LNCaP clone FGC (cell line): ENCODE measurements at regions not wholly inside any gene's neighbourhood (a gene's known extent, or its start where the extent isn't known, plus 50 kb on each side); places are given as distances from the start of the nearest gene placed in this dataset.

Source experiments
- DNase-seq: peaks from one replicate; pipeline ENCODE4 v3.0.0-alpha.2; 2011; ENCODE audit warnings: low read depth
- H3K4me3 ChIP-seq: 2 replicates; pipeline ENCODE4 v1.5.1; 2011; ENCODE audit warnings: mild to moderate bottlenecking, low read depth, low read length, control low read depth
- TF ChIP-seq, protein P1 (sequence below): IDR thresholded peaks from 2 replicates; pipeline ENCODE4 v1.5.1; 2012; ENCODE audit warnings: mild to moderate bottlenecking; ENCODE audit not compliant: control insufficient read depth, insufficient read depth; ENCODE audit errors: extremely low read depth

DNA sequence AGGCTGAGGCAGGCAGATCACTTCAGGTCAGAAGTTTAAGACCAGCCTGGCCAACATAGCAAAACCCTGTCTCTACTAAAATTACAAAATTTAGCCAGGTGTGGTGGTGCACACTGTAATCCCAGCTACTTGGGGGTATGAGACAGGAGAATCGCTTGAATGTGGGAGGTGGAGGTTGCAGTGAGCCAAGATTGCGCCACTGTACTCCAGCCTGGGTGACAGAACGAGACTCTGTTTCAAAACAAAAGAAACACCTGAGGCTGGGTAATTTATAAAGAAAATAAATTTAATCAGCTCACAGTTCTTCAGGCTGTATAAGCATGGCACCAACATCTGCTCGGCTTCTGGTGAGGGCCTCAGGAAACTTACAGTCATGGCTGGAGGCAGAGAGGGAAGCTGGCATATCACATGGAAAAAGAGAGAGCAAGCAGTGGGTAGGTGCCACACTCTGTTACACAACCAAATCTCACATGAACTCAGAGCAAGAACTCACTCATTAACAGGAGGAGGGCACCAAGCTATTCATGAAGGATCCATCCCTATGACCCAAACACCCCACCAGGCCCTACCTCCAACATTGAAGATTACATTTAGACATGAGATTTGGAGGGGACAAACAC, 244.1 kb upstream of the RBBP8 start:
- H3K4me3 ChIP-seq, result no peak overlapping the region
- no peak for DNase-seq
- TF ChIP-seq, protein P1, sequence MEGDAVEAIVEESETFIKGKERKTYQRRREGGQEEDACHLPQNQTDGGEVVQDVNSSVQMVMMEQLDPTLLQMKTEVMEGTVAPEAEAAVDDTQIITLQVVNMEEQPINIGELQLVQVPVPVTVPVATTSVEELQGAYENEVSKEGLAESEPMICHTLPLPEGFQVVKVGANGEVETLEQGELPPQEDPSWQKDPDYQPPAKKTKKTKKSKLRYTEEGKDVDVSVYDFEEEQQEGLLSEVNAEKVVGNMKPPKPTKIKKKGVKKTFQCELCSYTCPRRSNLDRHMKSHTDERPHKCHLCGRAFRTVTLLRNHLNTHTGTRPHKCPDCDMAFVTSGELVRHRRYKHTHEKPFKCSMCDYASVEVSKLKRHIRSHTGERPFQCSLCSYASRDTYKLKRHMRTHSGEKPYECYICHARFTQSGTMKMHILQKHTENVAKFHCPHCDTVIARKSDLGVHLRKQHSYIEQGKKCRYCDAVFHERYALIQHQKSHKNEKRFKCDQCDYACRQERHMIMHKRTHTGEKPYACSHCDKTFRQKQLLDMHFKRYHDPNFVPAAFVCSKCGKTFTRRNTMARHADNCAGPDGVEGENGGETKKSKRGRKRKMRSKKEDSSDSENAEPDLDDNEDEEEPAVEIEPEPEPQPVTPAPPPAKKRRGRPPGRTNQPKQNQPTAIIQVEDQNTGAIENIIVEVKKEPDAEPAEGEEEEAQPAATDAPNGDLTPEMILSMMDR, result no peak

DNA sequence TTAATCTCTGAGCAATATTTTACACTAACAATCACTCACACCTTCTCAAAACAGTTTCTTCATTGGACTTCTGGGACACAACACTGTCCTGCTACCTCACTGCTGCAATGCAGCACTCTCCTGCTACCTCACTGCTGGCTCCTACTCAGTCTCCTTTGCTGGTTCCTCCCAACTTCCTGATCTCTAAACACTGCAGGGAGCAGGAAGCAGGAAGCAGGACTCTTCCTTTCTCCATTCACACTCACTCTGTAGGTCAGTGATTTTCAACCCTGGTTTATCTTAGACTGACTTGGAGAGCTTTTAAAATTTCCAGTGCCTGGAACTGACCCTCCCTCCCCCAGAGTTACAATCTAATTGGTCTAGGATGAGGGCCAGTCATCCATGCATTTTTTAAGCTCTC, 243.4 kb upstream of the RBBP8 start:
- TF ChIP-seq, protein P1, result no peak
- DNase-seq, result no peak
- no peak overlapping the region for H3K4me3 ChIP-seq

DNA sequence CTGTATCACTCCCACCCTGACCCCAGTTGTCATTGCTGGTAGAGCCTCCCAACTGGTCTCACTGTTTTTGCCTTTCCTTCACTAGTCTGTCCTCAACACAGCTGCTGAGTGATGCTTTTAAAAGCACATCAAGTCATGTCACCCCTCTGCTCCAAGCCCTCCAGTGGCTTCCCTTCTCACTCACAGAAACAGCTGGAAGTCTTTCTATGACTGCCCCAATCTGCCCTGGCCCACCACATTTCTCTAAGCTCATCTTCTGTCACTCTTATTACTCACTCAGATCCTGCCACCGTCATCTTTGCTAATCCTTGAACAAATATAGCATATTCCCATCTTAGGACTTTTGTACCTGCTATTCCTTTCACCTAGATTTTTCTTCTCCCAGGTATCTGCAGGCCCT, 242.6 kb upstream of the RBBP8 start:
- TF ChIP-seq, protein P1, result no peak
- H3K4me3 ChIP-seq, result no peak overlapping the region
- DNase-seq, result no peak

DNA sequence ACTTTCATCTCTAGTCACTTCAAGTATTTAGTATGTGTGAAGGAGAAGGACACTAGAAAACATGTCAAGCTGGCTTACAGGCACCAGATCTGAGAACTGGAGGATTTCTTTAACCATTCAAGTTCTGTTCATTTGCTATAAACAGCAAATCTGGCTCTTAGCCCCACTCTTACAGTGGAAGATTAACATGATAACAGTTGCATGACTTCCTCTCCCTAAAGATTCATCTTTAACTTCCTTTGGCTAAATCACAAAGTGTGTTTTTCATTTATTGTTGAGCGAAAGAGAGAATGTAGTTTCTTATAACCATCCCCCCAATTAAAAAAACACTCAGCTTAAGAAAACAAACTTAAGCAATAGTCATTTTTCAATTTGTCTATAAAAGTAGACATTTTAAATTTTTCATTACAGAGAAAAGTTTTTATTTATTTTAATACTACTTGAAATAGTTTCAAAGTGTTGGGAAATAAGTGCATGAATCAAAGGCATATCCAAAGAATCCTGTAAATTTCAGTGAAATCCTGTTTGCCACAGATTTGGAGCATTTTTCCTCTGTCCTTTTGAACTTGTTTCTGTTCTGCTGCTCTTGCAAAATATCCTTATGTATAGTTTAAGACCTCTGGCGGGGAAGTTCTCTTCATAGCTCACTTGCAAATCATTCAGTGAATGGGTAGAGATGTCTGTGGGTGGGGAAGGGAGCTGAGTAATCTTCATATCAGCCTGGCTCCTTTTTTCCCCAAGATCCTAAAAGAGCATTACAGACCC, 241.0 kb upstream of the RBBP8 start:
- H3K4me3 ChIP-seq, result no peak overlapping the region
- TF ChIP-seq, protein P1, result no peak
- DNase-seq, result no peak

DNA sequence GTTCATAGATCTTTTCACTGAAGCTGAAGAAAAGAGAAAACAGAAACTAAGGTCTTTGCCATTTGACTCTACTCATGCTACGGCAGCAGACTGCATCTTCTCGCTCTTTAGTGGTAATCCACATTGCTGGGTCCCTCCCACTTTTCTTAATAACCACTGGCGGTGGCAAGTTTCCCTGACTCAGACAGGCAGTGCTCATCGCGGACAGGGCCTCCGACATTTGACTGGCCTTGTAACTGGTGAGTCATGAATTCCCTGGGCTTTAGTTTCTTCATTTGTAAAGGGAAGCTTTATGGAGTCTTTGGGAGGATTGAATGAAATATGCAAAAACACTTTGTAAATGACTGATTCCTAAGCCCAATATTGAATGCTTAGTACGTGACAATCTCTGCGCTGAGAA, 238.2 kb upstream of the RBBP8 start:
- DNase-seq, result no peak
- no peak overlapping the region for H3K4me3 ChIP-seq
- TF ChIP-seq, protein P1, result no peak

DNA sequence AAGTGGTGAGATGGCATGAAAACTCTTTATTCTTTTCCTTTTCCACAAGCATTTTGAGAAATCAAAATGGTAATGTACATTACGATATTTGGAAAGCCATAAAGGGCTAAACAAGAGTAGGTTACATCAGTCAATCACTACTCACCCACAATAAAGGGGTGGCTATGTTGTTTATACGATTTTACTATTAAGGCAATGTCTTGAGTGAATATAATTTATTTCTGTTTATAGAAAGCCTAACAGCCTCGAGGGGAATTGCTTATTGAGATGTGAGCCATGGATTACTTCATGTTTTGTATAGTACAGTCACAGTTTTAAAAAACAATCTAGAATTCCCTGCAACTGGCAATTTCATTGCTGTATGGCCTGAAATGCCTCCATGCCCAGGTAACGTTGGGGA, 237.5 kb upstream of the RBBP8 start:
- H3K4me3 ChIP-seq, result no peak overlapping the region
- DNase-seq, result no peak
- TF ChIP-seq, protein P1, result no peak
